Hypothalamus (tissue), 51 donors: ENCODE measurements at regions not wholly inside any gene's neighbourhood (a gene's known extent, or its start where the extent isn't known, plus 50 kb on each side); places are given as distances from the start of the nearest gene placed in this dataset.
A peak's percentile ranks its signal among the peaks of the same experiment; 100 is the strongest.

Source experiments
- DNase-seq, 51 donors: peaks; one replicate each; lab custom pipeline; 2025; lab: John Stamatoyannopoulos, UW

DNA sequence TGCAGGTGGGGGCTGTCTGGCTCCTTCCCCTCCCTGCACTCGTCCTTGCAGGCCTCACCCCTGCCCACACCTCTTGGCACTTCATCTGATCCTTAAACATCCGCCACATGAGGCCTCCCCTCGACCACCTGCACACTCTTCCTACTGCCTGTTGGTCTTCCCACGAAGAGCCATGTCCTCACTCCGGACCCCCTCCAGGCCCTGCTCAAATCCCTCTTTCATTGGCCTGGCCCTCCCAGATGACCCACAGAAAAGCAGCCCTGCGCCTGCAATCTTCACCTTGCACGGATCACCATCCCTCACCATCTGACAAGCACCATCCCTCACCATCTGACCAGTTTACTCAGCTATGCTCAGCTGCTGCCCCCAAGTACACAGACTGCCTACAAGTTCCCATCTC, 193.6 kb downstream of the BCL11B start:
- no peak for DNase-seq

DNA sequence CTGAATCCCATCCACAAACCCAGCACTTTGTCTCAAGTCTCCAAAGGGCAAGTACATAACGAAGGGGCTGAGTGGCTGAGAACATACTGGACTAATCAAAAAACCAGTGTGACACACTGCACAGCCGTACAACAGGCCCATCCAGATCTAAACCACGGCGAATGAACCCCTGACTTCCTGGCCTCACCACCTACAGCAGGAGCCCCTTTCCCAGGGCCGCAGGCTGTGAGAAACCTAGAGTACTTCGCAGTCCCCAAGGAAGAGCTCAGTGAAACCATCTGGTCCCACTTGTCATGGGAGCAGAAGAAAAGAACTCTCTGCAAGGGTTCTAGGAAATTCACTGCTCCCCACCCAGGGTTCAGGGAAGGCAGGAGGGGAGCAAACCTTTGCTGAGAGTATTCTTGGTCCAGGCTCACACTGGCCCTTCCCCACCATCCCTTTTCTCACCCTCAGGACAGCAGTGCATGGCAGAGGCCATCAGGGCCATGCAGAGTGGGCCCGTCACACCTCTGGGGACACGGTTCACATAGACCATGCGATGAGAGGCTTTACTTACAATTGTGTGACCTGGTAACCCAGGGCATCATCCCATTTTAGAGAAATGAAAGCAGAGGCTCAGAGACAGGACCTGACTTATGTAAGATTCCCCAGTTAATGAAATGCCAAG, 192.8 kb downstream of the BCL11B start:
- DNase-seq: no peak

DNA sequence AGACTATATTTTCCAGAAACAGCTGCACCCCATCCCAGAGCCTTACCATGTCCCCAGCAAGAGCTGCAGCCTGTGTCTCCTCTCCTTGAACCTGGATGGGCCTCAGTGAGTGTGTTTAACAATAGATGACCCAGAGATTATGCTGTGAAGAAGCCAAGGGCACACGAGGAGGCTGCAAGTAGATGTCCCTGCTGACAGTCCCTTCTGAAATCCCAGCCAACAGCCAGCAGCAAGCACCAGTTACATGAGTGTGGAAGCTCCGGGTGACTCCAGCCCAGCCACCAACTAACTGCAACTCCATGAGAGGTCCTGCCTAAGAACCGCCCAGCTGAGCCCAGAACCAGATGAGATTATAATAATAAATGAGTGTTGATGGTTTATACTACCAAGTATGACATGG, 191.7 kb downstream of the BCL11B start:
- DNase-seq: no peak

DNA sequence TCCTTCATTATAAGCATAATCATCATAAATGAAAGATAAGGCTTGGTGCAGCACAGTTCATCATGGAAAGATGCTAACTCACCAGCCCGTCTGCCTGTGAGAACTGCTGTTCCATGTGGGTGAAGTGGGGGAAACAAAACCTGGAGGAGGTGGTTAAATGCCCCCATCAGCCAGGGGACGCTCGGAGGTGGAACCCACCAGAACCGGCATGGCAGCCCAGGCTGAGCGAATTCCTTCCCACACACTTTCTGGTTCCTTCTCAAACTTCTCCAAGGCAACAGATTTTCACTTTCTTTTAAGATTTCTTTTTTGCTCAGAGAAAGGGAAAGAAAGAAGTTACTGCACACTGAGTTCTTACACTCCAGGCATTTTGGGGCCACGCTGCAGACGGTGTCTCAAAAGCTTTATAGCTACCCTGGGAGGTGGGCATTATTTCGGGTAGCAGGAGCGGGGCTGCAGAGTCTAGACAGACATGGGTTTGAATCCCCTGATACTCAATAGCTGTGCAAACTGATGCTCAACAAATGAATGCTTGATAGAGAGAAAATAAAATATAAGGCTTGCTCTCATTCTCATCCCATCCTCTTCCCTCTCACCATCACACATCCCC, 190.7 kb downstream of the BCL11B start:
- no peak for DNase-seq

DNA sequence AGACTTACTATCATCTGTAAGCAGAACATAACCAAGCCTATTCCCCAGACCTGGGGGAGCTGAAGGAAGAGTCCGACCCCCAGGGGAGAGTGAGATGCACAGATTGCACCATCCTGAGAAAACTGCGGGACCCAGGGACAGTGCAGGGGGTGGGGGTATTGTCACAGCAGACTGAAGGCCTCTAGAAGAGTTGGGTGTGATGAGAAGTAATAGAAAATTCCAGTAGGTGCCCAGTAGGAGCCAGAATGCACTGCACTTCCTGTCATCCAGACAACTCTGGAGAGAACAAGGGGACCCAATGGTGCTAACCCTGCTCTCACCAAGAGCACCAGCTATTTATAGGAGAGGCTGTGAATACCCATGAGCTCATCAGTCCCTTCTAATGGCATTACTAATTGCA, 190.1 kb downstream of the BCL11B start:
- no peak for DNase-seq

DNA sequence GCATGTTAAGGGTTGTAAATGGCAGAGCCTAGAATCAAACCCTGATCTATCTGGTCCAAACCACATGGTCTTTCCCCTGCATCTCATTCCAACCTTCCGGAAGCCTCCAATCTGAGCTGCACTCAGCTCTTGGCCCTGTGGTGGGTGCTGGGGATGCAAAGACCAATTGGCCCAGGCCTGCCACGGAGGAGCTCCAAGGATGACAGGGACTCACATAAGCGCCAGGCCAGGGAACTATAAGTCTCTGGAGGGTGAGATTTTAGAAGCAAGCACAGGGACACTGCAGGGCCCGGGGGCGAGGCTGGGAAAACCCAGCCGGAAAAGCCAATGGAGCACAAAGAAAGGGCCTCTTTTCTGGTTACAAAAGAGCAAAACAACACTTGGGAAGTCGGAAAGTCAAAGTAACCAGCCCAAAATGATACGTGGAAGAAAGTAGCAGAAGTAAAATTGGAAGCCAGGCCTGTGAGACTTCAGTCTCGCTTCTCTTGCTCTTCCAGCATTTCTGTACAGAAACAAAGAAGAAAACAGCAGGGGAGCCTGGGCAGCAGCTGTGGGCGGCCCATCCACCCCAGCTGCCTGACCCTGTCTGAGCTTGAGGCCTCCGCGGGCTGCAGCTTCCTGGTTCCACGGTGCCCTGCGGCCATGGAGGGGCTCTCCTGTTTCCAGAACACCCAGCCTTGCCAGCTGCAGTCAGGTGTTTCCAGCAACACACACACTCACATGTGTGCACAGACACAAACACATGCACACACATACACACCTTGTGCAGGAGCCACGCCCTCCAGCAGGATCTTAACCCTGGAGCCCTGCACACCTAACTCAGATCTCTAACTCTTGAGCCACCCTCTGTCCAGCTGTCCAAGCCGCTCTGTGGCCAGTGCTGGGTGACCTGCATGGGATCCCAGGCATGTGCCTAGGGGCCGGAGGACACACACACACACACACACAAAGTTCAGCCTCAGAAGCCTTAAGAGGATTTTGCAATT, 178.2 kb downstream of the BCL11B start:
- DNase-seq: no peak

DNA sequence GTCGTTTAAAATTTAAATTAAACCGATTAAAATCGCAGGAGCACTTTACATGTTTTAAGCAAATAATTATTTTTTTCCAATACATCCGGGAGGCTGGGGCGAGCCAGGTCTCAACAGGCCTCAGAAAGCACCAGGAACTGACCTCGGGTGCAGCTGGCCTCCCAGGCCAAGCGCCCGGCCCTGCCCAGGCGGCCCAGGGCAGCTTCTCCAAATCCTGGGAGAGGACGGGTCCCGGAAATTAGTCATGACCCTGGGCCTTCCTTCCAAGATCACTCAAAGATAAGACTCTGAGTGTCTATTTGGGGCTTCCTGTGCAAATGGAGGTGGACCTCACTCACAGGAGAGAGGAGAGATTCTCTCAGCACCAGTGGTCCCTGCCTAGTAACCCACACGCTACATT, 177.1 kb downstream of the BCL11B start:
- DNase-seq: no peak

DNA sequence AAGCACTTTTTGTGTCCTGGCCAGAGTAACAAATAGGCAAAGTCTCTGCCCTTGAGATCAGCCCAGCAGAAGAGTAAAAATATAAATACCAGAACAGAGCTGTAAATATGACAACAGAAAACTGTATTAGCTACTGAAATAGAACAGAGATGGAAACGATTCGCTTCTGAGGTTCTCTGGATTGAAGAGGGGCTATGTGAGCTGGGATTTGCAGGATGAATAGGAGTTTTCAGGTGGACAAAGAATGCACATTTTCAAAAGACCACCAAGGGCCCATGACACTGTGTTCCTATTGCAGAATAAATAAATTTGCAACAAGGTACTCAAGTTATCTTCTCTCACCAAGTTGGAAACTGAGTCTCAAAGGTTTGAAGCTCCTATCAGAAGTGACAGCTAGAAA, 176.6 kb downstream of the BCL11B start:
- DNase-seq: no peak

DNA sequence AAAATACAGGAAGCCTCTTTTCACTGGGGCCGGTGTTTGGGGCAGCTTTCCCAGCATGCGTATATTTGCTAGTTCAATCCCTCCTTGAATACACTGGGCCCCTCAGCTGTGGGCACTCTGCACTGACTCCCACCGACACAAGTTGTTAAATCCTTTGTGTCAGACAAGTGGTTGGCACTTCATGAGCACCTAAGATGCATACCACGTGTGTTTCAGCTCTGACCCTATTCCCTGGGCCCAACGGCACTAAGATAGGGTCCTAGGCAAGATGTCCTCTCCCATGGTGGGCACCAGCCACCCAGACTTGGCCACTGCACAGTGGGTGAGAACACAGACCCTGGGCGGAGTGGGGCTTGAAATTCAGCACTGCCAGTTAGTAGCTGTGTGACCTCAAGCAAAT, 173.8 kb downstream of the BCL11B start:
- DNase-seq: no peak

DNA sequence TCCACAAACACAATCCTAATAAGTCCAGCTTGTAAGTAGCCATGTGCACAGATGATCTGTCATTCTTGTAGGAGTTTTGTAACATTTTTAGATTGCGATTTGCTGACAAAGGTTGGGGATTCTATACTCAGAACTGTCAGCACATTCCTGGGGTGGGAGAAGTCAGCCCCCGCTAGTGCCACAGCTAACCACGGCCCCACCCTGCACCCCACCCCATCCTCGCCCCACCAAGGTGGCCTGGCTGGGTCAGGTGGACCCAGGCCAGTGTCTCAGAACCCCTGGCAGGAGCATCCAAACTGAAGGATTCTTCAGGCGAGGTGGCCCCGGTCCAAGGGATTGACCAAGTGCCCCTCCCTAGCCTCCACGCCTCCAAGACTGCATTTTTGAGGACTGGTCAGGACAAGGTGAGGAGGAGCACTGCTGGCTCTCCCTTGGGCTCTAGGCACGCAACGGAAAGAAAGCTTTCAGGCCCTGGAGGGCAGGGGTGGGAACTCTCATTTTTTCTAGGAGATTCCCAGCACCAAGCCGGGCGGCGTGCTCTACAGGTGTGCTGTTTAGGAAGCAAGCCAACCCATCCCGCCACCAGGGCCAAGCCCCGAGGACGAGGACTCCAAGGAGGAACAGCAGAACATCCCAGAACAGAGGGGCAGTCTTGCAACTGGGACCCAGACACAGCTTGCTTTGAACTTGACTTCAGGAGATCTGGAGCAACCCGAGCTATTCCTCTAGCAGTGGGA, 172.8 kb downstream of the BCL11B start:
- DNase-seq: no peak

DNA sequence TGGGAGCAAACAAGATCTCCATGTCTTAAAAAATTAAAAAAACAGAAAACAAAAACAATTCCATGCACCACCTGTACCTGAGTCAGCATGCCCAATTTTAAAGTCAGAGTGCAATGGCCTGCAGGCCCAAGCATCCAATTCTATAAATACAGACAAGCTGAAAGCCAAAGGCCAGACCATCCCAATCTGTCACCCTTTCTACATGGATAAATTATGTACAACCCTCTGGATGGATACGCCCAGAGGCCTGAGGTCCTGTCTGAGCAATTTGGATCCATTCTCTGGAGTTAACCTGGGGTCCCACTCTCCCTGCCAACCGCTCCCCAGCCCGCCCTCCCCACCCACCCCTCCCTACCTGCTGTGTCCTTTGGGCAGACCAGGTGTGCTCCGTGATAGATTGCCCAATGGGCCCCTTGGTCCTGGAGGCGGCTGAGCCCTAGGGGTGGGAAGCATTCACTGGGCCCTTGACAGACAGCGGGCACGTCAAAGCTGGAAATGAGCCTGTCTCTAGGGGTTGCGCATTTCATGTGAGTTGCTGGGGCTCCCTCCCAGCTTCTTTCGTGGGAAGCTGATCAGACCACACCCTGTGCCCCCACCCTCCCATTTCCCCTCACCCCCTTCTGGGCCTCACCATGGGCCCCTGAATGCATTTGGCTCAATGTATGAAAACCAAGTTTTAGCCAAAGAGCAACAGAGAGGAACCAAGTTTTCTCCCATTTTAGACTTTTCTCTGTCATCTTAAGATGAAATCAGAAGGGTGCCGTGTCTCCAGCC, 171.3 kb downstream of the BCL11B start:
- no peak for DNase-seq

DNA sequence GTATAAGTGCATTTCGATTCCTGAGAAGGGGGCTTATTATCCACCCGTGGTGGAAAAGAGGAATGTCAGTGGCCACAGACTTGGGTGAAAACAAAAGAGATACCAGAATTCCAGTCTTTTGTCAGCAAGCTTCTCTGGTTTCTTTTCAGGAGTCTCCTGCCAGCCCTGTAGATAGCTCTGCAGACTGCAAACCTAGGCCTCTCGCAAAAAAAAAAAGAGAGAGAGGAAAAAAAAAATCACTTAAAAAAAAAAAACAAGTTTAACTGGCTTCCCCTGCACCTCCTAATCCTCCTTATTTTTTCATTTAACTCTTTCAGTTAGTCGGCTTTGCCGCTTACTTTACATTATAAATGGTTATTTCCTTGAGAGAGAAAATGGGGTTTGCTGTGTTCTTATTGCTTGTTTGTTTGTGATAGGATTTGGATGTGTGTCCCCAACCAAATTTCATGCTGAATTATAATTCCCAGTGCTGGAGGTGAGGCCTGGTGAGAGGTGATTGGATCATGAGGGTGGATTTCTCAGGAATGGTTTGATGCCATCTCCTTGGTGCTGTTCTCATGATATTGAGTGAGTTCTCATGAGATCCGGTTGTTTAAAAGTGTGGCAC, 170.0 kb downstream of the BCL11B start:
- DNase-seq: no peak

DNA sequence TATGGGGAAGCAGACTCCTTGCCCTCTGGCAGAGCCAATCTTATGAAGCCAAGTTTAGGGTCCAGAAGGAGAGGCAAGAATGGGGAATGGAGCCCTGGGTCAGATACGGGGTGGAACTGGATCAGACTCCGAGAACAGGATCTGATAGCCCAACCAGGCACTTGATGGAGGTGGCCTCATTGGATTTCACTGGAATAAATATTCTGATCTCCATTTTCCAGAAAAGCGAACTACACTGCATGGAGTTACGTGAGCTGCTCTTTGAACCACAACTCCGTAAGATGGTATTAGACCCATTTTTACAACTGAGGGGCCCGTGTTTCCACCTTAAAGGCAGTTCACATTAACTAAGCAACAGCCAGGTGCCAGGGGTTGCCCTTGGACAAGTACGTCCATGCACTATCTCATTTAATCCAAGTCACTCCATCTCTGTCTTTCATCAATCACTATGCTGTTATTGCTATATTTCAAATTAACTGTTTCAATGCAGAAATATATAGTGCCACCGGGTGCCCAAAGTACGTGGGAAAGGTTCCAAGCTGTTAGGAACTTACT, 155.2 kb downstream of the BCL11B start:
- DNase-seq: no peak

DNA sequence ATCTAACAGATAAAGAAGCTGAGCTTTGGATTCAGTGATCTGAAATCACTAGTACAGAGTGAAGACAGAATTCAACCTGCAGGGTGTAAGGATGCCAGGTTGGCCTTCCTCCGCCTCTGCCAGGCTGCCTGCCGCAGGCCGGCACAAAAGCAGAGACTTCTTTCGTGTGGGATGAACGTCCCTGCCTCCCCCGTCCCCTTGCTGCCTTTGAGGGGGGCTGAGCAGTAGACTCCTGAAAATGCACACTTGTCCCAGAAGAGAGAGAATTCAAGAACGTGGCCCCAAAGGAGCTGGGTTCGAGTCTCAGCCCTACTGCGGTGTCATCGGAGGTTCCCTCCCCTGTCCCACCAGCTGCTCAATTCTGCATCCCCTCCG, 154.3 kb downstream of the BCL11B start:
- no peak for DNase-seq

DNA sequence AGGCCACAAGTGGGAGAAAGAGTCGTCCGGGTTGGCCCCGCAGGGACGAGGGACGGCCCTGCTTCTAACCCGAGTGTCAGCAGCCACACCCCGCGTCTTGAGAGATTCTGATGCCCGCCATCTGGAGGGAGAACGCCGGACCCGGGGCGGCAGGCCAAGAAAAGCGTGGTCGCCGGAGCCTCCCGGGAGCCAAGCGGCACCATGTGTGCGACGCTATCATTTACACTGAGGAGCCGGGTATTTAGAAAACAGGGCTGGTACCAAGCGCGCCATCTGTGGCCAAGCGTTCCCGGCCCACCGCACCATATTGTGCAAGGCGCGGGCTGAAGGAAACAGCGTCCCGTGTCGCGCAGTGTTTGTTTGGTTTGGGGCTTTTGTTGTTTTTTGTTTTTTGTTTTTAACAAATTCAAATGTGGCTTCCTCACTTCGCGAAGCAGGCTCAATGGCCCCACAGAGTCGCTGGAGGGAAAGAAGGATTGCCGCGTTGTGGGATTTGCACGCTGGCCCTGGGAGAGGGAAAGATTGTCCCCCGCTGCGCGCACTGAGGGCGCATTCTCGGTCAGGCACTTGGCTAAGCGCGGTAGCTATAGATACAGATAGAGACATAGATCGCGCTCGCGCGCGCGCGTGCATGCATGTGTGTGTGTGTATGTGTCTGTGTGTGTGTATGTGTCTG, 153.8 kb downstream of the BCL11B start:
- peak in 1 of 51 donors; percentile 7 for DNase-seq

DNA sequence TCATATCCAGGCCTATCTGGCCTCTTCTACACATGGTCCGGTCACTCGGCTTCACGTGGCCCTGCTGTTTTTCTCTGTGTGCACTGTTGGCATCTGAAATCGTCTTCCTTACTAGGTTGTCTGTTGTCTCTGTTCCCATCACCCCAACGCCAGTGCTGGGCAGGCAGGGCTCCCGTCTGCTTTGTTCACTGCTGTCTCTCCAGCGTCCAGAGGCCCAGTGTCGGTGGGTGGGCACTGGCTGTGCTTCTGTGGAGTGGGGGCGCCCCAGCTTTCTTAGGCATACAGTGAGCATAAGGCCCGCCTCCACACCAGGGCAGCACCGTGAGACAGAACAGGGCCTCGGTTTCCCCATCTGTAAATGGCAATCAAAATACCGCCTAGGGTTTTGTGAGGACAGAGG, 153.1 kb downstream of the BCL11B start:
- no peak for DNase-seq
